ENCODE measurements at regions not wholly inside any gene's neighbourhood (a gene's known extent, or its start where the extent isn't known, plus 50 kb on each side); places are given as distances from the start of the nearest gene placed in this dataset.
"Not testable (repeated sequence)": the region's sequence is repeated elsewhere in the genome, so short reads cannot be mapped to it uniquely, and the experiment has no call there.

- TF ChIP-seq CTCF (IDR thresholded peaks at IDR 0.05; ENCODE audit: insufficient read depth, low read length, poor library complexity, severe bottlenecking): no peak
- Histone ChIP-seq H3K4me3 (ENCODE audit: low read depth, low read length) (no peak overlapping the region), H3K27me3 (ENCODE audit: control insufficient read depth, insufficient read depth, low read length) (no peaks in the 10 kb centered on the region), H3K36me3 (ENCODE audit: control insufficient read depth, insufficient read depth, low read length) (no peaks in the 10 kb centered on the region)
- no peak for DNase-seq (ENCODE audit: low read depth)
These were observed 308.0 kb upstream of the KCND2 start for GRCh38 chr7:119964788-119965542.

GRCh38 chr7:119967221-119967620, 305.8 kb upstream of the KCND2 start:
- no peak for TF ChIP-seq CTCF (IDR thresholded peaks at IDR 0.05; ENCODE audit: insufficient read depth, low read length, poor library complexity, severe bottlenecking)
- H3K36me3 ChIP-seq (ENCODE audit: control insufficient read depth, insufficient read depth, low read length): no peaks in the 10 kb centered on the region
- H3K27me3 ChIP-seq (ENCODE audit: control insufficient read depth, insufficient read depth, low read length): no peaks in the 10 kb centered on the region
- no peak overlapping the region for H3K4me3 ChIP-seq (ENCODE audit: low read depth, low read length)
- no peak for DNase-seq (ENCODE audit: low read depth)

GRCh38 chr7:119968411-119968810, 304.6 kb upstream of the KCND2 start:
- not testable (repeated sequence) for DNase-seq (ENCODE audit: low read depth); H3K27me3 ChIP-seq (ENCODE audit: control insufficient read depth, insufficient read depth, low read length); H3K4me3 ChIP-seq (ENCODE audit: low read depth, low read length); H3K36me3 ChIP-seq (ENCODE audit: control insufficient read depth, insufficient read depth, low read length)

- no peak overlapping the region for H3K4me3 ChIP-seq (ENCODE audit: low read depth, low read length)
- no peak for TF ChIP-seq CTCF (IDR thresholded peaks at IDR 0.05; ENCODE audit: insufficient read depth, low read length, poor library complexity, severe bottlenecking)
- no peak for DNase-seq (ENCODE audit: low read depth)
These were observed 303.9 kb upstream of the KCND2 start for GRCh38 chr7:119969054-119969453.

GRCh38 chr7:119969763-119970162, 303.2 kb upstream of the KCND2 start:
- Histone ChIP-seq H3K27me3 (ENCODE audit: control insufficient read depth, insufficient read depth, low read length) (no peaks in the 10 kb centered on the region), H3K36me3 (ENCODE audit: control insufficient read depth, insufficient read depth, low read length) (no peaks in the 10 kb centered on the region), H3K4me3 (ENCODE audit: low read depth, low read length) (no peak overlapping the region)
- DNase-seq (ENCODE audit: low read depth): no peak
- TF ChIP-seq CTCF (IDR thresholded peaks at IDR 0.05; ENCODE audit: insufficient read depth, low read length, poor library complexity, severe bottlenecking): no peak

More at GRCh38 chr7:119969054-119969453, 303.9 kb upstream of the KCND2 start:
- Histone ChIP-seq H3K36me3 (ENCODE audit: control insufficient read depth, insufficient read depth, low read length) (no peaks in the 10 kb centered on the region), H3K27me3 (ENCODE audit: control insufficient read depth, insufficient read depth, low read length) (no peaks in the 10 kb centered on the region)

GRCh38 chr7:119974972-119975371, 298.0 kb upstream of the KCND2 start:
- H3K36me3 ChIP-seq (ENCODE audit: control insufficient read depth, insufficient read depth, low read length): no peaks in the 10 kb centered on the region
- no peak overlapping the region for H3K4me3 ChIP-seq (ENCODE audit: low read depth, low read length)
- no peaks in the 10 kb centered on the region for H3K27me3 ChIP-seq (ENCODE audit: control insufficient read depth, insufficient read depth, low read length)
- no peak for TF ChIP-seq CTCF (IDR thresholded peaks at IDR 0.05; ENCODE audit: insufficient read depth, low read length, poor library complexity, severe bottlenecking)
- DNase-seq (ENCODE audit: low read depth): no peak
